H9 (cell line): ENCODE measurements at regions not wholly inside any gene's neighbourhood (a gene's known extent, or its start where the extent isn't known, plus 50 kb on each side); places are given as distances from the start of the nearest gene placed in this dataset.

Source experiments
- DNase-seq: peaks from one replicate; pipeline ENCODE4 v3.0.0-alpha.2; 2017
- H2AFZ ChIP-seq: one replicate; pipeline ENCODE4 v1.6.1; 2013; ENCODE audit warnings: mild to moderate bottlenecking, low read length, control low read depth, moderate library complexity
- H2AK5ac ChIP-seq: 2 replicates; pipeline ENCODE4 v1.6.1; 2013; ENCODE audit warnings: low read length, control low read depth, mixed read lengths; ENCODE audit not compliant: insufficient read length
- H2BK120ac ChIP-seq: one replicate; pipeline ENCODE4 v1.6.1; 2013; ENCODE audit warnings: low read depth, mild to moderate bottlenecking, low read length, control low read depth, inconsistent platforms; ENCODE audit not compliant: poor library complexity, severe bottlenecking
- H2BK12ac ChIP-seq: 2 replicates; pipeline ENCODE4 v1.6.1; 2013; ENCODE audit warnings: low read length, control low read depth, mixed read lengths, low read depth; ENCODE audit not compliant: insufficient read length
- H2BK15ac ChIP-seq: 2 replicates; pipeline ENCODE4 v1.6.1; 2013; ENCODE audit warnings: low read depth, low read length, control low read depth
- H2BK20ac ChIP-seq: one replicate; pipeline ENCODE4 v1.6.1; 2013; ENCODE audit warnings: low read depth, mild to moderate bottlenecking, low read length, control low read depth, inconsistent platforms; ENCODE audit not compliant: poor library complexity, severe bottlenecking
- H2BK5ac ChIP-seq: 2 replicates; pipeline ENCODE4 v1.6.1; 2013; ENCODE audit warnings: low read length, control low read depth, mixed read lengths; ENCODE audit not compliant: insufficient read length
- H3K14ac ChIP-seq: 2 replicates; pipeline ENCODE4 v1.6.1; 2013; ENCODE audit warnings: low read length, control low read depth; ENCODE audit not compliant: insufficient read depth
- H3K18ac ChIP-seq: 2 replicates; pipeline ENCODE4 v1.6.1; 2013; ENCODE audit warnings: low read depth, mild to moderate bottlenecking, mixed read lengths, low read length, control low read depth; ENCODE audit not compliant: insufficient read length
- H3K23ac ChIP-seq: 2 replicates; pipeline ENCODE4 v1.6.1; 2013; ENCODE audit warnings: low read length, control low read depth, mixed read lengths, low read depth; ENCODE audit not compliant: insufficient read length
- H3K23me2 ChIP-seq: 2 replicates; pipeline ENCODE4 v1.6.1; 2013; ENCODE audit warnings: low read depth, mild to moderate bottlenecking, mixed read lengths, low read length, control low read depth; ENCODE audit not compliant: insufficient read length, poor library complexity, severe bottlenecking
- H3K27ac ChIP-seq: 2 replicates; pipeline ENCODE4 v1.5.1; 2013; ENCODE audit warnings: low read length, control low read depth, mixed read lengths, low read depth; ENCODE audit not compliant: insufficient read length
- H3K27me3 ChIP-seq: 2 replicates; pipeline ENCODE4 v1.6.1; 2013; ENCODE audit warnings: low read length, control low read depth, inconsistent platforms; ENCODE audit not compliant: insufficient read depth
- H3K4ac ChIP-seq: 2 replicates; pipeline ENCODE4 v1.6.1; 2013; ENCODE audit warnings: low read depth, mild to moderate bottlenecking, control low read depth, inconsistent platforms, low read length, moderate library complexity
- H3K4me1 ChIP-seq: 2 replicates; pipeline ENCODE4 v1.6.1; 2013; ENCODE audit warnings: low read length, control low read depth, inconsistent platforms; ENCODE audit not compliant: insufficient read depth
- H3K4me2 ChIP-seq: 2 replicates; pipeline ENCODE4 v1.6.1; 2013; ENCODE audit warnings: low read length, control low read depth, mixed read lengths; ENCODE audit not compliant: insufficient read length, insufficient read depth
- H3K56ac ChIP-seq: 2 replicates; pipeline ENCODE4 v1.6.1; 2013; ENCODE audit warnings: low read depth, mild to moderate bottlenecking, mixed read lengths, low read length, control low read depth; ENCODE audit not compliant: insufficient read length
- H3K79me1 ChIP-seq: 2 replicates; pipeline ENCODE4 v1.6.1; 2013; ENCODE audit warnings: low read depth, mild to moderate bottlenecking, moderate library complexity, low read length, control low read depth, inconsistent platforms; ENCODE audit not compliant: insufficient read depth, poor library complexity, severe bottlenecking
- H3K79me2 ChIP-seq: 2 replicates; pipeline ENCODE4 v1.6.1; 2013; ENCODE audit warnings: low read length, control low read depth, inconsistent platforms; ENCODE audit not compliant: insufficient read depth
- H3K9ac ChIP-seq: 2 replicates; pipeline ENCODE4 v1.6.1; 2013; ENCODE audit warnings: low read length, control low read depth, mixed read lengths; ENCODE audit not compliant: insufficient read length; ENCODE audit errors: extremely low read depth
- H3K9me3 ChIP-seq: one replicate; pipeline ENCODE4 v1.6.1; 2013; ENCODE audit warnings: low read depth, low read length, inconsistent platforms; ENCODE audit not compliant: control insufficient read depth
- H3T11ph ChIP-seq: one replicate; pipeline ENCODE4 v1.6.1; 2013; ENCODE audit warnings: mild to moderate bottlenecking, low read length, control low read depth, inconsistent platforms
- H4K20me1 ChIP-seq: one replicate; pipeline ENCODE4 v1.6.1; 2013; ENCODE audit not compliant: control insufficient read depth, insufficient read length, insufficient read depth
- H4K5ac ChIP-seq: 2 replicates; pipeline ENCODE4 v1.6.1; 2013; ENCODE audit warnings: low read depth, mild to moderate bottlenecking, mixed read lengths, low read length, control low read depth; ENCODE audit not compliant: insufficient read length
- H4K8ac ChIP-seq: replicated peaks from 2 replicates; pipeline ENCODE4 v1.6.1; 2013; ENCODE audit warnings: low read length, control low read depth, mixed read lengths, low read depth; ENCODE audit not compliant: insufficient read length
- H4K91ac ChIP-seq: 2 replicates; pipeline ENCODE4 v1.6.1; 2013; ENCODE audit warnings: low read depth, mild to moderate bottlenecking, moderate library complexity, mixed read lengths, low read length, control low read depth; ENCODE audit not compliant: insufficient read length
- H3K27ac Mint-ChIP-seq, 3 experiments: 2 replicates in 2 of 3; 3 replicates in 1 of 3; pipeline ENCODE4 v1.8.0; 2020 to 2021; ENCODE audit warnings: mixed read lengths in 3 of 3, mild to moderate bottlenecking in 1 of 3, moderate library complexity in 1 of 3
- H3K27me3 Mint-ChIP-seq: 2 replicates; pipeline ENCODE4 v1.8.0; 2021; ENCODE audit warnings: low read depth, mild to moderate bottlenecking, moderate library complexity, mixed read lengths
- H3K36me3 Mint-ChIP-seq, 3 experiments: 2 replicates in 2 of 3; 3 replicates in 1 of 3; pipeline ENCODE4 v1.8.0; 2020 to 2021; ENCODE audit warnings: low read depth in 3 of 3, mixed read lengths in 3 of 3; ENCODE audit not compliant: insufficient read depth in 1 of 3
- H3K4me1 Mint-ChIP-seq, 2 experiments: 2 replicates each; pipeline ENCODE4 v1.8.0; 2020; ENCODE audit warnings: mixed read lengths in 2 of 2
- H3K4me3 Mint-ChIP-seq, 2 experiments: 2 replicates in 1 of 2; 3 replicates in 1 of 2; pipeline ENCODE4 v1.8.0; 2020 to 2021; ENCODE audit warnings: mild to moderate bottlenecking in 2 of 2, mixed read lengths in 2 of 2, moderate library complexity in 1 of 2
- H3K9me3 Mint-ChIP-seq, 2 experiments: 2 replicates in 1 of 2; 3 replicates in 1 of 2; pipeline ENCODE4 v1.8.0; 2020; ENCODE audit warnings: mild to moderate bottlenecking in 2 of 2, mixed read lengths in 2 of 2, moderate library complexity in 1 of 2
- CTCF ChIP-seq: fragments of 200-600 bp; sonication (generic); conservative IDR thresholded peaks from 3 replicates; pipeline ENCODE4 v1.8.0; 2021; ENCODE audit warnings: antibody characterized with exemption, mild to moderate bottlenecking
- WGBS: extraction: QIAGEN DNeasy Blood & Tissue Kit; methylation state at CpG from one replicate; pipeline ENCODE4 v1.1.7; 2013; ENCODE audit warnings: missing lambda C conversion rate, low lambda C conversion rate, mixed read lengths; ENCODE audit not compliant: insufficient read length; ENCODE audit errors: extremely low coverage; 5-methylcytosine and 5-hydroxymethylcytosine counted together

- H4K5ac ChIP-seq = no peak overlapping the region
- no peak overlapping the region for H3K4me3 Mint-ChIP-seq
- no peak overlapping the region for H2BK120ac ChIP-seq
- no peak overlapping the region for H3K4ac ChIP-seq
- no peak overlapping the region for H3K27ac Mint-ChIP-seq
- no peaks in the 10 kb centered on the region for H3K23me2 ChIP-seq
- no peak for DNase-seq
- no peaks in the 10 kb centered on the region; the same call in 1 of the 2 replicates for H3K4me1 ChIP-seq
- H3K14ac ChIP-seq = no peak overlapping the region
- no peak overlapping the region for H4K91ac ChIP-seq
- no peak overlapping the region for H3K4me2 ChIP-seq
- no peak overlapping the region for H2BK20ac ChIP-seq
- no peaks in the 10 kb centered on the region for H3K36me3 Mint-ChIP-seq
- no peak overlapping the region for H3K9ac ChIP-seq
- H3K23ac ChIP-seq = no peak overlapping the region
- no peak overlapping the region for H2BK5ac ChIP-seq
- WGBS = no CpG with 5 or more reads among the region's 5 CpGs
- H3K27me3 Mint-ChIP-seq = peaks cover 5% of the 10 kb centered on the region; the same call in 1 of the 2 replicates
- no peaks in the 10 kb centered on the region for H3K79me2 ChIP-seq
- no peaks in the 10 kb centered on the region for H3K27me3 ChIP-seq
- H3K18ac ChIP-seq = no peak overlapping the region
- H3K27ac ChIP-seq = no peak overlapping the region
- no peaks in the 10 kb centered on the region for H3K9me3 Mint-ChIP-seq
- no peak overlapping the region for H3T11ph ChIP-seq
- no peak overlapping the region for H2BK15ac ChIP-seq
- no peaks in the 10 kb centered on the region for H3K9me3 ChIP-seq
- no peak overlapping the region for H4K8ac ChIP-seq
- H3K79me1 ChIP-seq = no peaks in the 10 kb centered on the region
- no peaks in the 10 kb centered on the region for H4K20me1 ChIP-seq
- H3K4me1 Mint-ChIP-seq = peaks cover 4 to 8% of the 10 kb centered on the region in 2 experiments; a peak in 3 of 4 replicates
- no peak overlapping the region for H2AK5ac ChIP-seq
- H3K56ac ChIP-seq = no peak overlapping the region
- no peak overlapping the region for H2AFZ ChIP-seq
- H2BK12ac ChIP-seq = no peak overlapping the region
- TF ChIP-seq CTCF = no peak
These were observed 177.4 kb upstream of the NPVF start for GRCh38 chr7:25405736-25406135.
